GM19397 (cell line): ENCODE measurements at regions not wholly inside any gene's neighbourhood (a gene's known extent, or its start where the extent isn't known, plus 50 kb on each side); places are given as distances from the start of the nearest gene placed in this dataset.

Experiments
- ATAC-seq: cut with Tn5 transposase; IDR thresholded peaks from one replicate; pipeline ENCODE4 v1.9.1; 2021; ENCODE audit warnings: mild to moderate bottlenecking, moderate library complexity; ENCODE audit not compliant: unreplicated experiment

GRCh38 chrX:69307029-69307428 lies 141.8 kb upstream of the PJA1 start:
- ATAC-seq = no peak

DNA sequence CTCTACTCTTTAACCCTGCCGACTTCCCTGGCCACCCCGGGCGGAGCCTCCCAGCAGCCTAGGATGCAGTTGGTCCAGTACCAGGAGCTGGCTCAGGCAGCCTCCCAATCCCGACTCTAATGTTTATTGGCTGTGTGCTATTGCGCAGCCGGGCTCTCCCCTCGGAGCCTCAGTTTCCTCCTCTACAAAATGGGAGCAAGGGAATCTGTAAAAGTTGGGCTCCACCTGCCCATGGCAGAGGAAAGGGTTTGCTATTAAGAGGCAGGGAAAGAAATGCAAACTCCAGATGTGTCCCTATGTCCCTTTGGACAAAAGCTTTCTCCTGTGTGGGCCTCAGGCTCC lies 140.8 kb upstream of the PJA1 start:
- no peak for ATAC-seq

- no peak for ATAC-seq
Observed at GRCh38 chrX:69305333-69306062, 140.2 kb upstream of the PJA1 start.

DNA sequence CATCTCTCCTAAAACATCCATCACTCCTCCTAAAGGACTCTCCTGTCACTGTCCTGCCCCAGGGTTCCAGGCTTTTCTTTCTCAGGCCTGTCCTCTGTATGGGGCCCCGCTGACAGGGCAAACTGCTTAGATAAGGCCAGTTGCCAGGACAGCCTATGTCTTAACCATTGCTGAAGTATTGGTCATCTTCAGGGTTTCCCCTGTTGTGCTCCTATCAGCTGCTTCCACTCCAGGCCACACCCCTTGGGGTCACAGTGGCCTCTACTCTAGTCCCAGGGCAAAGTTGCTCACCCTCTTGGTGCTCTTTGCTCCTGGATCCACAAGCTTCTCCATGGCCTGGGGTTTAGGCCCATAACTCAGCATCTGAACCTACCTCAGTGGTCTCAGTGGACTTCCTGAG lies 138.0 kb upstream of the PJA1 start:
- no peak for ATAC-seq

DNA sequence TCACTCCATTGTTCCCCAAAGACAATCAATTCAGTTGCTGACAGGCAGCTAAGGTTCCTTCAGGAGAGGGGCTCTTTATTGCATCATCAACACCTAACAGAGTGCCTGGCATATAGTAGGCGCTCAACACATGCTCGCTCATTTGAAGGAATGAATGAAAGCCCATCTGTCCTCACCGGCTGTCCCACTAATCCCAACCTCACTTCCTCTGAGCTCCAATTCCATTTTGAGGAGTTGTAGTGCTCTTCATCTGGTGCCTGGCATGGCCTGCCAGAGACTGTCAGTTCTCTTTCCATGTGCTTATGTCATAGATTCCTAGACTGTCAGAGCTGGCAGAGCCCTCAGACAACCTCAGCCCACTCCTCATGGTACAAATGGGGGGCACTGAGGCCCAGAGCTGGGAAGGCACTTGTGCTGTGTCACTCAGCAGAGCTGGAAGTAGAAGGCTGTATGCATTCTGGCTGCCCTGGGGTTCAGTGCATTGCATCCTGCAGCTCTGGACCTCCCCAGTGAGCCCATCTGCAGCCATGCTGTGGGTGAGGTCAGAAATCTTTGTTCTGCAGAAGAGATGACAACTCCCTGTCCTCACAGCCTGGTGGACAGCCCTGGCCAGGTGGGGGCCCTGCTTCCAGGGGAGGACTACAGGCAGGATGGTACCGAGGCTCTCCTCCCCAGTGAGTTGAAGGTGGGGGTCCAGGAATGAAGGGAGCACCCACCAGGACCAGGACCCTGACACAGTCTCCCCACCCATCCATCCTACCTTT lies 134.9 kb upstream of the PJA1 start:
- ATAC-seq = no peak

GRCh38 chrX:69299285-69299684 lies 134.0 kb upstream of the PJA1 start:
- no peak for ATAC-seq

DNA sequence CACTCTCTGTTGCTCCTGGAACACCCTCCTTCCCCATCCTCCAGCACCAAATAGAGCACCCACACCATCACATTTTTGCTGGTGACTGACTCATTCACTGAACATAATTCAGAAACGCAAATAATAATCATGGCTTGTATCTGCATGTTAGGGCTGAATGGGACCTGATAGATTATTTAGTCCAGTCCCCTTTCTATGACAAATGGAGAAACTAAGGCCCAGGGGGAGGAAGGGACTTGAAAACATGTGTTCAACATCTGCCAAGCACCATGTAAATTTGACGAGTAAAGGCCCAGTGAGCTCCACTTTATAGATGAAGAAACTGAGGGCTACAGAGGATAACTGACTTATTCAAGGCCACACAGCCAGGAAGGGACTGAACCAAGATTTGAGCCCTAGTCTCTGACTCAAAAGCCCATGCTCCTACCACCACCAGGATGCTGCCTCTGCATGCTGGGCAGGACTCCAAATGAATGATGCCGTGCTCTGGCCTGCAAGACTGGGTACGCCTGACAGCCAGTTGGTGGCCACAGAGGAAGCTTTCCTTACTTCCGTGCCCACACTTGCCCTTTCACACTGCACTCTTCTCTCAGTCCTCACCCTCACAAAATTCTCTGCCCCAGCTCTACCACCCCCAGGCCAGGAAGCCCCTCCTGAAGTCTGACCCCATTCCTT lies 133.3 kb upstream of the PJA1 start:
- no peak for ATAC-seq

DNA sequence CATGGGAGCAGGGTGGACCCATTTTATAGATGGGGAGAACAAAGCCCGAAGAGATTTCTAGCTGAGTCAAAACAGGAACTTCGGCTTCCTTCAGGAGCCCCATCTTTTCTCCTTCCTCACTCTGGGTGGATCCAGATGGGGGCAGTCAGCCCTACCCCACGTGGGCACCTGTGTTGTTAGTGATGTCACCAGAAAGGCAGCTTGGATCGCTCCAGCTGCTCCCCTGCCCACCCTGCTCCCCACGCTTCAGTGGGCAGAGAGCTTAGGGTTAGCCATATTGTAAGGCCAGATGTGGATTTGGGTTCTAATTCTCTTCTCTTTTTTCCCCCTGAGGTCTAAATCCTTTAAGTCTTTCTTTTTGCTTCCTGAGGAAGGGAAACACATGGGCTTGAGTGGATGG lies 132.3 kb upstream of the PJA1 start:
- ATAC-seq = no peak

GRCh38 chrX:69293776-69294601 lies 128.7 kb upstream of the PJA1 start:
- no peak for ATAC-seq

- no peak for ATAC-seq
Observed at GRCh38 chrX:69291116-69291515, 125.9 kb upstream of the PJA1 start.

GRCh38 chrX:69290292-69290691 lies 125.0 kb upstream of the PJA1 start:
- ATAC-seq = no peak

- ATAC-seq = no peak
Observed at GRCh38 chrX:69289793-69290123, 124.5 kb upstream of the PJA1 start.

DNA sequence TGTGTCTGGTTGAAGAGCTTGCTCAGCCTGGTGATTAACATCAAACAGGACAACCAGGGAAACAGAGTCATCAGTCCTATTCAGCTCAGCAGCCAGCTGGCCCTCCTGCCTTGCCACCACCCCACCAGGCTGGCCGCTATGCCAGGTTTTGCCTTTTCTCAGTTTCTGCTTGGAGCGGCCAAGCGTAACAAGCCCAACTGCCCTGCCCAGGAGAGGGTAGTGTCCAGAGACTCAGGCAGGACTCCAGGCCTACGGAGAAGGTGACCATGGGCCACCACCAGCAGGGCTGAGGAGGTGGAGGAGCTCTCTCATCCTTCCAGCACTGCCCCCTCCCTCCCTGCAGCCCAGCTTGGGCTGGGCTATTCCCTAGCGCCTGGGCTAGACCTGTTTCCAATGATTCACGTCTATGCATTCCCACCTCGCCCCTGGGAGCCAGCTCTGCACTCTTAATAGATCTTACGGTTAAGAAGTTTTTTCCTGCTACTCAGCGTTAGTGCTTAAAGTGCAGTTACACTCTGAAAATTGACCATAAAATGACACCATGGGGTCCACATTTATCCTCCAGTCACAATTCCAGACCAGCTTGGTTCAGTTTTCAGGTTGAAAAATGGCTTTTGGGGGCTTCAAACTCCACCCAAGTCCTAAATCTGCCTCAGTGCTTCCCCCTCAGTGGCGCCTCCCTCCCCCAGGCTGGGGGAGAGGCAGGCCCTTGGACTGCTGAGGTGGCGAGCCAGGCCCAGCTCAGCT lies 124.0 kb upstream of the PJA1 start:
- ATAC-seq = no peak

DNA sequence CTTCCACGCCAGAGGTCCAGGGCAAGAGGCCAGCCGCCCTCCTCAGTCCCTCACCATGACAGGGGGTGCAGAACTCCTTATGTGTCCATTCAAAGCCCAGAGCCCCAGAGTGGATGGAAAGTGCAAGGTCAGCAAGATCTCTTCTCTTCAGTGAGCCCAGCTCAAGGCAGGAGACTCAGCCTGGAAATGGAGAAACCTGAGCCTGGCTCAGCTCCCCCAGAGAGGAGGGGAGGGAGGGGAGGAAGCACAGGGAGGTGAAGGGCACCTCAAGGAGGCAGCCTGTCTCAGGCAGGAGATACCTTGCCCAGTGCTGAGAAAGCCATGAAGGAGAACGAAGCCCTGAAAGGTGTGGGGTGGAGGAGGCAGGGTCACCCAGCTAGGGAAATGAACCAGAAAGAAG lies 121.8 kb upstream of the PJA1 start:
- no peak for ATAC-seq

DNA sequence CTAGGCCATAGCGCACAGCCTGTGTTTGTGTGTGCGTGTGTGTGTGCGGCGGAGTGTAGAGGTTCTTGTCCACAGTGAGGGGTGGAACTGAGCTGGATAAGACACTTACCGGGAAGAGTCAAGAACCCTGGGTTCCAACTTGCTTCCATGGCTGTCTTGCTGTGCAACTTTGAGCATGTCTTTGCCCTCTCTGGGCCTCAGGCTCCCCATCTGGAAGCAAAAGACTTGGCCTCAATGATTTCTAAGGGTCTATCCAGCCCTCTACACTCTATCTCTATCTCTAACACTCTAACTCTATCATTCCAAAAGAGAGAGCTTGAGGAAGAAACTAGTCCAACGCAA lies 121.3 kb upstream of the PJA1 start:
- ATAC-seq = no peak

DNA sequence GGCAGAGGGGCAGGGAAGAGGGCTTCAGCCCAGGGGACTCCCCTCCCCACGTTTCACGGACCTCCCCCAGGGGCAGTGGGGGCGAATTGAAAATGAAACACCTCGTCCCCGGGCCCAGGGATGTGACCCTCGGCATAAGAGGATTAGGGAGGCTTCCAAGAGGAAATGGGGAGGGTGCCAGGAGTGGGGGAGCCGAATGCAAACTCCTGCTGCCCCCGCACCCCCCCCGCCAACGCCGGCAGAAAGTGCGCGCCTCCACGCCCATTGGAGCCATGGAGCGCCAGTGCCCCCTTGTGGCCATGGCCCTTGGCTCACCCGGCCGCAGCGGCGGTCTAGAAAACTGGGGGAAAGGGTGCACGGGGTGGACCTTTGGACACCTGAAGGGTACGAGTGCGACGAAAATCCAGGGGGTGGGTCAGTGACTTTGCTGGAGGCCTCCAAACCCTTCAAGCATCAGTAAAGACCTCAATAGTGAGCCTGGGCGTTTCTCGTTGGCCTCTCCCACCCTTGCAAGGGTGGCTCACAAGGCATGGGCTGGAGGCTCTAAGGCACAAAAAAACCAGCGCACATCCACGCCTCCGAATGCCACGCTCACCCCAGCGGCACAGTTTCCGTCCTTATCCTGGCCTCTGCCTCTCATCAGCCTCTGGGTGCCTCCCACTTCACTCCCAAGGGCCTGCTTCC lies 120.8 kb upstream of the PJA1 start:
- peak; percentile 66 for ATAC-seq

- no peak for ATAC-seq
Observed at GRCh38 chrX:69285401-69285877, 120.2 kb upstream of the PJA1 start.

- no peak for ATAC-seq
Observed at GRCh38 chrX:69284491-69284890, 119.2 kb upstream of the PJA1 start.

DNA sequence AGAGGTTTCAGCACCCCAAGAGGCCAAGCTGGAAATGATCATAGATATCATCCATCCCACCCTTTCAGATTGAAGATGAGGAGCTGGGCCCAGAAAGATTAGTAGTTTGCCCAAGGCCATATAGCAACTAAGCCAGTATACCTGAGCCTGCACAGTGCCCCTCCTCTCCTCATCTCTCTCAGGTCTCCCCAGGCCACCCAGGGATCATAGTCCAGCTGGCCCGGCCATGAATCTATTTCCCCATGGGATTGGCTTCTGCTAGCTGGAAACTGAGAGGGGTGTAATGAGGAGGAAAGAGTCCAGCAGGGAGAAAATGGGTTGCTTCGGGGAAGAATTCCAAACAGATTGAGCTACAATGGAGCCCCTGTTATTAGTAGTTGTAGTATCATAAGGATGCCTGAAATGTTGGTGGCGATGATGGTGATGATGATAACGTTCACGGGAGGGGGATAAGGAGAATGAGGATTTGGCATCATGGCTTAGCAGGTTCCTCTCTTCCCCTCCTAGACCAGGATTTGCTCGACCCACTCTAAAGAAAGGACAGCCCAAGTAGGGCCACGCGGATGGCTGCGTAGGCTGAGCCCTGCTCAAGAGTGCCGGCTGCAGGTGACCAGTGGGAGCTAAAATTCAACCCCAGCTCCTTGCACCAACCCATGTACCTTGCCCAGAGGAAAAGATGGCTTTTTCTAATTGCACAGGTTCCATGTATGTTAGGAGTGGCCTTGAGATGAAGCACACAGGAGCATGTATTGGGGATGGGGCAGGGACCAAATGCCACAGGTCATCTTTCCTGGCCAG lies 117.8 kb upstream of the PJA1 start:
- ATAC-seq = no peak
